Forelimb muscle (tissue), 1 donor: ENCODE measurements at regions not wholly inside any gene's neighbourhood (a gene's known extent, or its start where the extent isn't known, plus 50 kb on each side); places are given as distances from the start of the nearest gene placed in this dataset.

ENCODE experiments used
- DNase-seq: peaks from one replicate; pipeline ENCODE4 v3.0.0-alpha.2; 2013; ENCODE audit warnings: low read depth

DNA sequence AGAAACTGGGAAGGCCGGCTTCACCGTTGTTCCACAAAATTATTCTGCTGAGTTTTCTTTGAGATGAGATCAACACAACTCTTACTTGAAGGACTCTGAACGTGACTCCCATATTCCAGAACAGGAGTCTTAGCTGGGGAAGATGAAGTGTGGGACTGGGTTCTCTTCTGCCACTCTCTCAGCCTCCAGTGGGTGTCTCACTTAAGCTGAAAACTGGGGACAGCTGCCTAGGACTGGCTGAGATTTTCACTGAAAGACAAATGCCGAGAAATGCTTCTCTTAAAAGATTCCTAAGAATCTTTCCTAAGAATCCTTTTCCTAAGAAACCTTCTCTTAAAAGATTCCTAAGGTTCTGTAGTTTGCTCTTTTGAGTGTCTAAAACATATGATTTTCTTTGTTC is 156.6 kb upstream of the LHCGR start:
- DNase-seq: no peak

GRCh38 chr2:48910961-48911360 is 155.4 kb upstream of the LHCGR start:
- DNase-seq: no peak

DNA sequence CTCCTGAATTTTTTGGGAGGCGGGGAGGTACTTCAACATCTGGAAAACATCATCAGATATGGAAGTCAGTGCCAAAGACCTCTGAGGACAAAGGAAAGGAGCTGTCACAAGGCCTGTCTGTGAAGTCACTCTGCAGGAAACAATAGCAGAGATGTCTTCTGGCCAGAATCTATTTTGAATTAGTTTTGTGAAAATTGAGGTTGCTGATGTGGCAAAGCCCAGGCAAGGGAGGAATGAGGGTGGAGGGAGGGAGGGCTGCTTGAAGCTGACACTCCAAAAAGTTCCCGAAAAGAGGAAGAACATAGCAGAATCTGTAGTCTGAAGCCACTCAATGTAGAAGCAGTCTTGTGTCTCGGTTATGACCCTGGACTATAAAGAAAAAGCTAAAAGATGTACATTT is 151.1 kb upstream of the LHCGR start:
- peak; percentile 60 for DNase-seq

DNA sequence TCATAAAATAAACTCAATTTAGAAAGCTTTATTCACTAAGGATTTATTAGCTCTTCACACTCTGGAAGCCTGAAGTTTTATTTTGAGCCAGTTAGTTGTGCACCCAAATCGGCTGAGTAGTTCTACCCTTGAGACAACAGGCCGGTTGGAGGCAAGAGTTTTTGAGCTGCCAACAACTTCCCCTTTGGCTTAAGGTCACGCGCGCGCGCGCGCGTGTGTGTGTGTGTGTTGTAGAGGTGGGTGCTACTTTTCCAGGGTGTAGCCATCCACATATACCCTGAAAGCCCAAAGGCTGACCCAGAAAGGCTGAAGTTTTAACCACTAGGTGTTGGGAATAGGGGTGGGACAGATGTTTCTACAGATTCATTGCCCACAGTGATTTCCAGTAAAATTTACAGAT is 150.2 kb upstream of the LHCGR start:
- DNase-seq: peak; percentile 16

GRCh38 chr2:48902521-48902920 is 147.0 kb upstream of the LHCGR start:
- DNase-seq: no peak

DNA sequence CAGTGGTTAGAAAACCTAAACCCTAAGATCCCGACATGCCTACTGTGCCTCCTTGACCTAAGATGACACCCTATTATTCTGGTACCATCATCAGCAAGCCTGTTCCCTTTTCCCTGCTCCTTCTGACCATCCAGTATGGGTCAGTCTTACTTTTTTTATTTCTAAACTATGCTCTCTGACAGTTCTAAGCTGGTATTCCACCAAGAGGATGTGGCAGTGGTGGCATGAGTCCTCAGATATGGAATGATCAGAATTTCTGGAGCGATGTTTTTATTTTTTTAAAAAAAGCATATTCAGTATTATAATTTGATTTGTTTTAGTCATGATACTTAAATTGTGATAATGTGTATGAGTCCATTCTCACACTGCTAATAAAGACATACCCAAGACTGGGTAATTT is 145.9 kb upstream of the LHCGR start:
- DNase-seq: no peak

DNA sequence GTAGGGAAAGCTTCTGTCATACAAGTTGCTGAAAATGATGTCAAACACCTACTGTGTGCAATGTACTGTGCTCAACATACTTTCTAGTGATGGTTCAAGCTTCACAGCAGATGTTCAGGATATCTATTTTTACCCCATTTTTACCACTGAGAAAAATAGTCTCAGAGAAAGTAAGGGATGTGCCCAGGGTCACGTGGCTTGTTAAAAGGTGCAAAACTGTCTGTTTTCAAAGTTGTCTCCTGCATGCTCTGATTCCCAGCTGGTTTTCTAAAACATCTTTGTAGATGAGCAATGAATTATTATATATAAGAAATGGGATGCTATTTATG is 145.5 kb upstream of the LHCGR start:
- DNase-seq: no peak

DNA sequence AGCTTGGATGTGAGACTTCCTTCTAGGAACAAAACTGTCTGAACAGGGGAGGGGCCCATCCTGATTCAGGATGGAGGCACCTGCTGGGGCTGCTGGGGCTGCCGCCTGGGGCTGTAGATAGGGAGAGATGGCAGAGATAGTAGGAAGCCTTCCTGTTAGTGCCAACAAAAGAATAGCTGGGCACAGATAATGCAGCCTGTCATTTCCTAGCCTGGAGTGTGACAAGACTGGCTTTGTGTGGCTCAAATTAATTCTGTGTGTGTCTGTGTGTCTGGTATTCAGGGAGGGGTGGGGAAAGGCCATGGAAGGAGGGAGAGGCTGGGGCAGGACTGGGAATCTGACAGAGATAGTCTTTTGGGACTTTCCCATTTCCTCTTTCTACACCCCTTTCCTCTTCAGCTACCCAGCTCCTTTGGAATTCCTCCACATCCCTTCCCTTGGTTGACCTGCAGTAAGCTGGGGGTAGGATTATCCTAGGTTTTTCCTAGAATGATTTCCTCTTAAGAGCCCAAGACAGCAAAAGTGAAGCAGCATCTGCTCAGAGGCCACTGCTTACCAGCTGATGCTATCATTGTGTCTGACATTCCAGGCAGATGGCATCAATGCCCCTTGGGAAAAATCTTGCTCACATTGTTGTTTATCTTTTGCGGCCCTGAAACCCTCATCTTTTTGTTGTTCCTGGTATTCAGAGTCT is 144.9 kb upstream of the LHCGR start:
- DNase-seq: no peak

GRCh38 chr2:48896870-48897269 is 141.3 kb upstream of the LHCGR start:
- no peak for DNase-seq

- DNase-seq: no peak
Observed at GRCh38 chr2:48890454-48891131, 135.1 kb upstream of the LHCGR start.

DNA sequence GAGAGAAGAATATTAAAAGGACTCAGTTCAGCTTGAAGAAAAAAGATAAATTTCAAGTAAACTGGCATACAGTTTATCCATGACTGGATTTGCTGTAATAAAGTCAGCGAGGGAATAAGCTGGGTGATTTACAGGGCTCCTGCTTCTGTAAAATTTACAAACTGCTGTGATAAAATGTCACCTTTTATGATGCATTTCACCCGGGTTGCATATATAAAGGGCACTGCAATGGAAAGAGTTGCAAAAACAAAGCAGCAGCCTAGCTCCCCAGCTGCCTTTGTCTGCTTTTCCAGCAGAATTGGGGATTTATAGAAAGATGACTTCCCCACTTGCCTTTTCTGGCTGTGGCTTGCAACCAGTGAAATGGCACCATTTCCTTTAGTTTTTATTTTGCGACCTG is 132.5 kb upstream of the LHCGR start:
- no peak for DNase-seq

DNA sequence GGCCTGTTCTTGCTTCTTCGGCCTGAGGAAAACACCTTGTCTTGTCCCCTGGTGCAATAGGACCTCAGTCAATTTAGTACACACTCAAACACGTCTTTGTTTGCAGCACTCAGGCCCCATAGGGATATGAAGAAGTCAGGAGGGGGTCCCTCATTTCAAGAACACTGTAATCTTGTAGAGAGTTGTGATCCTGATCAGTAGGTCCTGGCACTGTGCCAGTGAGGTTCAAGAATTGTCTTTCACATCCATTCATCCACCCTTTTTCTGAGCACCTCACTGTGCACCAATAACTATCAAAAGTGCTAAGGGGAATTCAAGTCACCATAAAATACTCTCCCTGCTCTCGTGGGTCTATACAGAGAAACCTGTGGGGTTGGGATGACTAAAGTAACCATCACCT is 131.4 kb upstream of the LHCGR start:
- no peak for DNase-seq

GRCh38 chr2:48885841-48886240 is 130.3 kb upstream of the LHCGR start:
- DNase-seq: no peak

DNA sequence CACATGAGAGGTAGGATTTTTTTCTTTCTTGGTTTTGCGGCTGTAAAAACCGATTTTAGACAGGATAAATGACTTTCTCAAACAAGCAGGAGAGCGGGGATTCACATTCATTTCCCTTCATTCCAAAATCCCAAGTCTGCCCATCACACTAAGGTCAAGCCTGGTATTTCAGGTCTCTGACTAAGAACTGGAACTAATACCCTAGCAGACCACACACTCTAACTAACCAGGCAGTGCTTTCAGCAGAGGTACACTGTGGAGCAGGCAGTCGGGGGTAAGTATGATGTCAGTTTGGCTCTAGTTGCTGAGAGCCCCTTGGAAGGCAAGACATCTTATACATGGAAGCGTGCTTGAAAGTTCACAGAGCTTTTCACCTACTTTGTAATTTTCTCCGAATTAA is 128.1 kb upstream of the LHCGR start:
- DNase-seq: no peak

GRCh38 chr2:48874282-48874681 is 118.8 kb upstream of the LHCGR start:
- DNase-seq: no peak

- no peak for DNase-seq
Observed at GRCh38 chr2:48873666-48874065, 118.1 kb upstream of the LHCGR start.

- DNase-seq: no peak
Observed at GRCh38 chr2:48870942-48871341, 115.4 kb upstream of the LHCGR start.

DNA sequence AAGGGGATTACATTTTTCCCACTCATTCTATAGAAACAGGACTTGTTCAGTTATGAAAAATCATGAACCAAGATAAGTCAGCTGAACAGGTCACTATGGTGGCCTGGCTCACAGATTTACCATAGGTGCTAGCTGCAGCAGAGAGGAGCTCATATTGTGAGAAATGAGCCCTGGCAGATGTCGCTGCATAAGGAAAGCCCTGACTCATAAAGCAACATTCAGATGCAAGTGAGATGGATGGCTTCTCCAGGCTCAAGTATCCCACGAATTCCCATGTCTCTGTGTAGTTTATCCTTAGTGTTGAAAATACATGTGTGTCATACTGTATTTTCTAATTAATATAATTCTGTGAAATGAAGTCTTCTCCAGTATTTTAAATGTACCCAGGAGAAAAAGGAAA is 115.0 kb upstream of the LHCGR start:
- no peak for DNase-seq

DNA sequence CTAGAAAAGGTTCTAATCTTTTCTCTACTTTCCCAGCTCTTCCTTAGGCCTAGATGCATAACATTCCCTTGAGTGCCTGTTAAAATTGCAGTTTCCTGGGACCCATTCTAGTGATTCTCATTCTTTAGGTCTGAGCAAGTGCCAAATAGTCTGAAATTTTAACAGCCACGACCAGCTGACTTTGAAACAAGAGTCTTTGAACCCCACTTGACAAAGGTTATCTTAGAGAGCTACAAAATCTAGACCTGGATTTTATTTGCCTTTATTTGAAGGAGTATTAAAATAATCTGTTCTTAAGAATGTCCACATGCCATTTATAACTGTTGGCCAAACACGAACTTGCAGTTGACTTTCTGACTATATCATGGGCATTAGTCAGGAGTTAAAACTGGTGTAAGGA is 110.2 kb upstream of the LHCGR start:
- DNase-seq: no peak

- no peak for DNase-seq
Observed at GRCh38 chr2:48860380-48860779, 104.9 kb upstream of the LHCGR start.

DNA sequence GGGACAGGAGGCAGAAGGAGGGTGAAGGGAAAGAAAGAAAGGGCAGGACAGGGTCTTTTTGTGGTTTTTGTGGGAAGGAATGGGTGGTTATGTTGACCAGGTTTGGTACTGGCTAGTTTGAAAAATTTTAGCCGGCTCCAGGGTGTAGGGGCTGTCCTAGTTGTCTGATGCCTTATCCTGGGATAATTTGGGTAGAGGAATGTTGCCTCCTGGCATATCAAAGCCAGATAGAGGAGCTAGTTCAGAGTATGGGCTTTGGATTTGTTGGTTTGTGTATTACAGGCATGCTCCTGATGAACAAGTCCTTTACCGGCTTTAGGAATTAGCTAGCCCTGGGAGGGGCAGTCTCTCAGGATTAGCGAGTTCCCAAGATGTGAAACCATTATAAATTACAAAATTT is 101.1 kb upstream of the LHCGR start:
- no peak for DNase-seq

DNA sequence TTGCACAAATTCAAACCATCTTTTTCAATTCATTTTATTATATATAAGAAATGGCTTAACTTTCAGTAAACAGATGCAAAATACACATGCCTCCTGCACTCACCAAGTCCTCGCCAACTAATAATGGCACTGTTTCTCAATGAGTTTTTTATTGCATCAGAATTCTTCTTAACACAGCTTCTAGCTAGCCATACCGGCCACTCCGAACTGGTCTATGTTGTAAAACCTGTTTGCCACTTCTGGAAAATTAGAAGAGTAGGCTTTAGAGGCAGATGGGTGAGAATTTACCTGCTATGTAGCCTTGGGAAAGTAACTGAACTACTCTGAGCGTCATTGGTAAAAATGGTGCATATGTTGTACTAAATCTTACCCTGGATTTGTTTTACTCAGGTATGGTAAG is 100.6 kb upstream of the LHCGR start:
- DNase-seq: no peak

- no peak for DNase-seq
Observed at GRCh38 chr2:48855142-48855541, 99.6 kb upstream of the LHCGR start.

DNA sequence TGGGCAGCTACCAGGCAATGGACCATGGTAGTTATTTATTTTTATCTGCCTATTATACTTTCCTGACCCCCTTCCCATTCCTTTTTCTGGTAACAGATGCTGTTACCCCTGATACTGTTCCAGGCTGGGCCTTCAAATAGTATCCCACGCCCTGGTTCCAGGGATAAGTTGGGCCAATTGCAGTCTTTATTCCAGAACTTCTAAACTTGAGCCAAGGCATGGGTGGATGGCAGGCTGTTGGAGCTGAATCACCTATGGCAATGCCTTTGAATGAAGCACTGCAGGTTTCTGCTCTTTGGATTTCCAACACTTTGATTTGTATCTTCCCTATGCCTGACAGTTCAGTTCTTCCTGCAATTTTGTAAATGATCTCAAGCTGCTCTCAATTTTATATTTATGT is 99.2 kb upstream of the LHCGR start:
- DNase-seq: no peak
